ENCODE measurements at regions not wholly inside any gene's neighbourhood (a gene's known extent, or its start where the extent isn't known, plus 50 kb on each side); places are given as distances from the start of the nearest gene placed in this dataset.

DNA sequence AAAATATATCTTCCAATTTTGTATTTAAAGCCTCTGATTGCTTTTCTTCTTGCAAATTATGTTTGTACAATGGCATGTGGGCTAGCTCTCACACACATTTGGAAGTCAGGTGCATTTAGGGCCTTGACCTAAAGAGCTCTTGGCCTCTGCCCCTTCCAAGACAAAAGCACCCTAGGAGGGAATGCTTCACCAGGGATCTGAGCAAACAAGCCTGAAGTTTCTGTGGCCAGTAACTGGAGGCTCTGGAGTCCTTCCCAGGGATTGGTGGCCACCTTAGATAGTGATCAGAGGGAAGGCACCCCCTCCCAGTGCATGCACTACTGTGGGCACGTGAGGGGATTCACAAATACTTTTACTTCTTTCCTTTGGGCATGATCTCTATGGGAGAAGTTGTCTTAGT is 60.3 kb upstream of the DIPK2B start:
- TF ChIP-seq SMAD1 (CRISPR knock-in tag; IDR thresholded peaks at IDR 0.05; ENCODE audit: borderline replicate concordance, low read depth) (no peak), ZNF644 (CRISPR knock-in tag; IDR thresholded peaks at IDR 0.05; ENCODE audit: low read depth) (no peak), ZNF350 (CRISPR knock-in tag; IDR thresholded peaks at IDR 0.05; ENCODE audit: borderline replicate concordance, low read depth) (no peak), KAT2B (IDR thresholded peaks at IDR 0.05; ENCODE audit: borderline replicate concordance, low read depth, low read length) (no peak), ARNTL (CRISPR knock-in tag; IDR thresholded peaks at IDR 0.05) (no peak), ZNF142 (CRISPR knock-in tag; IDR thresholded peaks at IDR 0.05) (no peak), ATAD3A (CRISPR knock-in tag; IDR thresholded peaks at IDR 0.05) (no peak), ZNF317 (CRISPR knock-in tag; IDR thresholded peaks at IDR 0.05) (no peak), MAX (IDR thresholded peaks at IDR 0.05) (no peak), AKAP8 (CRISPR knock-in tag; IDR thresholded peaks at IDR 0.05) (no peak), ZNF10 (CRISPR knock-in tag; IDR thresholded peaks at IDR 0.05; ENCODE audit: borderline replicate concordance, low read depth) (no peak), YY1 (IDR thresholded peaks at IDR 0.05; ENCODE audit: insufficient read depth, insufficient replicate concordance, low read depth, low read length) (no peak), ZNF616 (CRISPR knock-in tag; IDR thresholded peaks at IDR 0.05; ENCODE audit: low read depth) (no peak), ZNF780A (CRISPR knock-in tag; IDR thresholded peaks at IDR 0.05) (no peak)
- TF ChIP-seq, protein P1, sequence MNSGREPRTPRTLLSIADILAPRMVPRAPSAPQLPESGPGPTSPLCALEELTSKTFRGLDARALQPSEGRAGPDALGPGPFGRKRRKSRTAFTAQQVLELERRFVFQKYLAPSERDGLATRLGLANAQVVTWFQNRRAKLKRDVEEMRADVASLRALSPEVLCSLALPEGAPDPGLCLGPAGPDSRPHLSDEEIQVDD (CRISPR knock-in tag; IDR thresholded peaks at IDR 0.05; ENCODE audit: borderline replicate concordance): no peak
- Histone ChIP-seq H4K20me1 (ENCODE audit: insufficient read depth, low read length) (no peaks in the 10 kb centered on the region), H3K9me3 (ENCODE audit: low read length) (no peaks in the 10 kb centered on the region), H3K4me3 (replicated peaks in 1 of 3; ENCODE audit: insufficient read depth in 1 of 3, low read depth in 2 of 3, low read length in 3 of 3) (no peak overlapping the region), H3K27me3 (ENCODE audit: control insufficient read depth in 1 of 2, insufficient read depth in 2 of 2, low read length in 2 of 2) (no peaks in the 10 kb centered on the region), H3K36me3 (replicated peaks in 1 of 2; ENCODE audit: control insufficient read depth in 1 of 2, insufficient read depth in 2 of 2, low read length in 2 of 2) (no peaks in the 10 kb centered on the region), H2AFZ (ENCODE audit: low read length) (no peak overlapping the region), H3K9ac (ENCODE audit: insufficient read depth, low read depth, low read length) (no peak overlapping the region), H3K79me2 (ENCODE audit: insufficient read depth, low read length) (no peaks in the 10 kb centered on the region), H3K27ac (ENCODE audit: extremely low read length, insufficient read depth, low read length) (no peak overlapping the region), H3K4me1 (ENCODE audit: insufficient read depth, low read length) (no peaks in the 10 kb centered on the region), H3K4me2 (ENCODE audit: low read depth, low read length) (no peak overlapping the region)
- no TSS peak for BruUV-seq (replicated peaks)
- POLR2A ChIA-PET: no interaction called here
- ATAC-seq (no peak), DNase-seq (ENCODE audit: low spot score) (no peak), FAIRE-seq (no peak)
- intact Hi-C loops (cut with micrococcal nuclease; ENCODE audit: unreplicated experiment) (no loop called here), in situ Hi-C loops (cut with HindIII; ENCODE audit: extremely low pct_ligation_motif_present, low pct_unique_long_range_greater_than_20kb) (no loop called here)
- 0% methylated on average over 1 of the region's 1 CpG for WGBS (ENCODE audit: low lambda C conversion rate)
- CTCF ChIA-PET (ENCODE audit: low intra/inter-chr PET ratio, low total read pairs): no interaction called here
